GM12878 (cell line): ENCODE measurements at regions not wholly inside any gene's neighbourhood (a gene's known extent, or its start where the extent isn't known, plus 50 kb on each side); places are given as distances from the start of the nearest gene placed in this dataset.
"Not testable (repeated sequence)": the region's sequence is repeated elsewhere in the genome, so short reads cannot be mapped to it uniquely, and the experiment has no call there.

ENCODE experiments used
- ATAC-seq: fragments of 200-7000 bp; cut with Tn5 transposase; 3 replicates; pipeline ENCODE4 v1.9.1; 2020; ENCODE audit warnings: mild to moderate bottlenecking, moderate library complexity
- BruUV-seq: library from RNA; stranded (reverse); fragments of 400-500 nt; replicated peaks from 2 replicates; lab custom pipeline; 2021; lab: Mats Ljungman, UMichigan
- CTCF ChIA-PET: fragments of 300-600 bp; sonication (Branson Sonifier 250); formaldehyde crosslinking; extraction: SDS; loops from one replicate; lab custom pipeline; 2021; ENCODE audit warnings: inconsistent platforms; lab: Yijun Ruan, JAX
- POLR2A ChIA-PET: fragments of 350-600 bp; formaldehyde crosslinking; extraction: SDS; loops from one replicate; lab custom pipeline; 2021; ENCODE audit warnings: inconsistent platforms; lab: Charles Lee
- RAD21 ChIA-PET: fragments of 300-600 bp; sonication (Branson Sonifier 250); formaldehyde crosslinking; loops from one replicate; lab custom pipeline; 2023; ENCODE audit warnings: antibody characterized with exemption; ENCODE audit not compliant: unreplicated experiment; lab: Charles Lee
- SMC1A ChIA-PET: fragments of 300-600 bp; sonication (Branson Sonifier 250); formaldehyde crosslinking; loops from one replicate; lab custom pipeline; 2023; ENCODE audit not compliant: unreplicated experiment, uncharacterized antibody; lab: Charles Lee
- DNase-seq: peaks from one replicate; pipeline ENCODE4 v3.0.0-alpha.2; 2011; ENCODE audit warnings: low read depth, low spot score
- FAIRE-seq: peaks from 3 replicates; lab custom pipeline; 2011; peaks lifted over from hg19 to GRCh38; lab: Jason Lieb, UNC
- H2AFZ ChIP-seq: 2 replicates; pipeline ENCODE4 v1.6.0; 2011; ENCODE audit warnings: low read depth, low read length, control low read depth; ENCODE audit not compliant: control insufficient read depth
- H3K27ac ChIP-seq: 2 replicates; pipeline ENCODE4 v1.5.1; 2011; ENCODE audit warnings: control low read depth; ENCODE audit not compliant: control insufficient read depth, insufficient read depth
- H3K27me3 ChIP-seq, 2 experiments: replicated peaks in 1 of 2; 2 replicates each; pipeline versions ENCODE4 v1.6.0 to v1.6.1; 2011; ENCODE audit warnings: low read length in 1 of 2; ENCODE audit not compliant: control insufficient read depth in 2 of 2, insufficient read depth in 2 of 2
- H3K36me3 ChIP-seq, 2 experiments: 2 replicates each; pipeline ENCODE4 v1.5.1; 2011; ENCODE audit warnings: low read length in 1 of 2; ENCODE audit not compliant: control insufficient read depth in 2 of 2, insufficient read depth in 2 of 2
- H3K4me1 ChIP-seq: 2 replicates; pipeline ENCODE4 v1.6.1; 2011; ENCODE audit warnings: mild to moderate bottlenecking, low read length, moderate library complexity, mixed read lengths; ENCODE audit not compliant: control insufficient read depth, insufficient read depth
- H3K4me2 ChIP-seq: 2 replicates; pipeline ENCODE4 v1.6.0; 2011; ENCODE audit warnings: control low read depth; ENCODE audit not compliant: control insufficient read depth, insufficient read depth
- H3K4me3 ChIP-seq: fragments of 200-600 bp; sonication (generic); 2 replicates; pipeline ENCODE4 v1.5.1; 2016
- H3K79me2 ChIP-seq: 2 replicates; pipeline ENCODE4 v1.6.0; 2011; ENCODE audit warnings: low read length; ENCODE audit not compliant: control insufficient read depth, insufficient read depth
- H3K9ac ChIP-seq: 2 replicates; pipeline ENCODE4 v1.8.0; 2011; ENCODE audit warnings: low read length, control low read depth, mixed read lengths; ENCODE audit not compliant: control insufficient read depth, insufficient read depth
- H3K9me3 ChIP-seq: replicated peaks from 3 replicates; pipeline ENCODE4 v1.5.1; 2011; ENCODE audit warnings: mild to moderate bottlenecking, low read length; ENCODE audit not compliant: control insufficient read depth, insufficient read depth
- H4K20me1 ChIP-seq: 2 replicates; pipeline ENCODE4 v1.6.0; 2011; ENCODE audit not compliant: control insufficient read depth, insufficient read depth
- HDAC6 ChIP-seq: fragments of 200-600 bp; sonication (generic); IDR thresholded peaks from one replicate; pipeline ENCODE4 v1.8.0; 2017; ENCODE audit warnings: antibody characterized with exemption; ENCODE audit not compliant: unreplicated experiment
- JUND ChIP-seq: IDR thresholded peaks from 2 replicates; pipeline ENCODE4 v1.6.1; 2012; ENCODE audit warnings: low read depth, mild to moderate bottlenecking, low read length, improper control_type of control experiment, moderate library complexity
- MXI1 ChIP-seq: fragments of 150-350 bp; IDR thresholded peaks from 2 replicates; pipeline ENCODE4 v1.6.1; 2011; ENCODE audit warnings: low read depth, mild to moderate bottlenecking, inconsistent platforms, low read length, improper control_type of control experiment
- PML ChIP-seq: IDR thresholded peaks from 2 replicates; pipeline ENCODE4 v1.6.1; 2012; ENCODE audit warnings: low read length, inconsistent platforms
- SMC3 ChIP-seq: IDR thresholded peaks from 2 replicates; pipeline ENCODE4 v1.6.1; 2011; ENCODE audit warnings: low read length, improper control_type of control experiment, borderline replicate concordance
- WGBS: methylation state at CpG from one replicate; pipeline ENCODE4 v1.1.6; 2016; ENCODE audit warnings: low lambda C conversion rate; ENCODE audit not compliant: insufficient replicate concordance, insufficient coverage; ENCODE audit errors: missing lambda C conversion rate; 5-methylcytosine and 5-hydroxymethylcytosine counted together
- in situ Hi-C: fragments of 300-500 bp; cut with MboI; formaldehyde crosslinking; loops from 9 replicates; pipeline ENCODE4 v1.14.3; 2018; ENCODE audit warnings: mixed read lengths
- intact Hi-C: fragments of 100-400 bp; cut with micrococcal nuclease; formaldehyde crosslinking; loops from one replicate; pipeline ENCODE4 v1.14.2; 2022; ENCODE audit not compliant: unreplicated experiment
- TF ChIP-seq, protein P1 (sequence below): fragments of 450-650 bp; IDR thresholded peaks from 2 replicates; pipeline ENCODE4 v1.6.1; 2017; ENCODE audit warnings: mild to moderate bottlenecking, moderate library complexity

DNA sequence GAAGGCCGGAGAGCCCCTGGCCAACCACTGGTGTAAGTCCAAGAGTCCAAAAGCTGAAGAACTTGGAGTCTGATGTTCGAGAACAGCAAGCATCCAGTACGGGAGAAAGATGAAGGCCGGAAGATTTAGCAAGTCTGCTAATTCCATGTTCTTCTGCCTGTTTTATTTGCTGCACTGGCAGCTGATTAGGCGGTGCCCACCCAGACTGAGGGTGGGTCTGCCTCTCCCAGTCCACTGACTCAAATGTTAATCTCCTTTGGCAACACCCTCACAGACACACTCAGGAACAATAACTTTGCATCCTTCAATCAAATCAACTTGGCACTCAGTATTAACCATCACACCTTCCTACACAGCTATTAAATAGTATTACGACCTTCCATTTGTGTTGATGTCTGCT lies 168.6 kb downstream of the ALDH1A2 start:
- H3K79me2 ChIP-seq, BruUV-seq, H3K9ac ChIP-seq, in situ Hi-C loops, H2AFZ ChIP-seq, ATAC-seq, H3K4me2 ChIP-seq, RAD21 ChIA-PET, H3K27ac ChIP-seq, H3K27me3 ChIP-seq, FAIRE-seq, H3K4me1 ChIP-seq, CTCF ChIA-PET, H3K9me3 ChIP-seq, DNase-seq, H3K36me3 ChIP-seq, H4K20me1 ChIP-seq, POLR2A ChIA-PET, intact Hi-C loops, SMC1A ChIA-PET, H3K4me3 ChIP-seq: not testable (repeated sequence)
- WGBS, result 36% methylated on average over 6 of the region's 6 CpGs

DNA sequence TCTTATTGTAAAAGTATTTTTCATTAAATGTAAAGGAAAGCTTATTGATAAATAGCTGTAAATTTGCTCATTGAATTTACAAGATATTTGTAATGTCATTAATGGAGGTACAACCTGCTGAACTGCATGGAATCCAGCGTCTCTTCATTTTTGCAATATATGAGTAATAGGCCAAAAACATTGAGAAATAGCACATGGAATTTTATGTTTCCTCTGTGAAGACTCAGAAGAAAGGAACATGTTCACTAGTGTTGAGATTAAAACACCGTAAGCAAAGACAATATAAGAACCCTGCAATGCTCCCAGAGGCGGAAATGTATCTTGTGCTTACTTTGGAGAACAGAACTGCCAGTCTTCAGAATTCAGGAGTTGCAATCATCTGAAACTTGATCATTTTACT lies 167.6 kb downstream of the ALDH1A2 start:
- H3K36me3 ChIP-seq, result no peaks in the 10 kb centered on the region
- TF ChIP-seq PML, result no peak
- no peak for TF ChIP-seq SMC3
- no peak for TF ChIP-seq HDAC6
- no peak for TF ChIP-seq MXI1
- TF ChIP-seq, protein P1, sequence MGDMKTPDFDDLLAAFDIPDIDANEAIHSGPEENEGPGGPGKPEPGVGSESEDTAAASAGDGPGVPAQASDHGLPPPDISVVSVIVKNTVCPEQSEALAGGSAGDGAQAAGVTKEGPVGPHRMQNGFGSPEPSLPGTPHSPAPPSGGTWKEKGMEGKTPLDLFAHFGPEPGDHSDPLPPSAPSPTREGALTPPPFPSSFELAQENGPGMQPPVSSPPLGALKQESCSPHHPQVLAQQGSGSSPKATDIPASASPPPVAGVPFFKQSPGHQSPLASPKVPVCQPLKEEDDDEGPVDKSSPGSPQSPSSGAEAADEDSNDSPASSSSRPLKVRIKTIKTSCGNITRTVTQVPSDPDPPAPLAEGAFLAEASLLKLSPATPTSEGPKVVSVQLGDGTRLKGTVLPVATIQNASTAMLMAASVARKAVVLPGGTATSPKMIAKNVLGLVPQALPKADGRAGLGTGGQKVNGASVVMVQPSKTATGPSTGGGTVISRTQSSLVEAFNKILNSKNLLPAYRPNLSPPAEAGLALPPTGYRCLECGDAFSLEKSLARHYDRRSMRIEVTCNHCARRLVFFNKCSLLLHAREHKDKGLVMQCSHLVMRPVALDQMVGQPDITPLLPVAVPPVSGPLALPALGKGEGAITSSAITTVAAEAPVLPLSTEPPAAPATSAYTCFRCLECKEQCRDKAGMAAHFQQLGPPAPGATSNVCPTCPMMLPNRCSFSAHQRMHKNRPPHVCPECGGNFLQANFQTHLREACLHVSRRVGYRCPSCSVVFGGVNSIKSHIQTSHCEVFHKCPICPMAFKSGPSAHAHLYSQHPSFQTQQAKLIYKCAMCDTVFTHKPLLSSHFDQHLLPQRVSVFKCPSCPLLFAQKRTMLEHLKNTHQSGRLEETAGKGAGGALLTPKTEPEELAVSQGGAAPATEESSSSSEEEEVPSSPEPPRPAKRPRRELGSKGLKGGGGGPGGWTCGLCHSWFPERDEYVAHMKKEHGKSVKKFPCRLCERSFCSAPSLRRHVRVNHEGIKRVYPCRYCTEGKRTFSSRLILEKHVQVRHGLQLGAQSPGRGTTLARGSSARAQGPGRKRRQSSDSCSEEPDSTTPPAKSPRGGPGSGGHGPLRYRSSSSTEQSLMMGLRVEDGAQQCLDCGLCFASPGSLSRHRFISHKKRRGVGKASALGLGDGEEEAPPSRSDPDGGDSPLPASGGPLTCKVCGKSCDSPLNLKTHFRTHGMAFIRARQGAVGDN, result no peak
- TF ChIP-seq JUND, result no peak
- TF ChIP-seq, all 136 proteins: peak for 0
- Histone ChIP-seq H3K79me2 (no peaks in the 10 kb centered on the region), H3K9ac (no peak overlapping the region), H3K27ac (no peak overlapping the region), H3K4me1 (no peaks in the 10 kb centered on the region), H3K27me3 (no peaks in the 10 kb centered on the region; a peak in 1 of 4 replicates), H2AFZ (no peak overlapping the region), H4K20me1 (no peaks in the 10 kb centered on the region), H3K4me2 (no peak overlapping the region), H3K9me3 (no peaks in the 10 kb centered on the region), H3K4me3 (no peak overlapping the region)
- intact Hi-C loops, result no loop called here
- BruUV-seq, result no TSS peak
- DNase-seq (no peak), FAIRE-seq (no peak), ATAC-seq (no peak)
- WGBS, result 69% methylated on average over 3 of the region's 3 CpGs
- RAD21 ChIA-PET, result no interaction called here
- SMC1A ChIA-PET, result no interaction called here
- in situ Hi-C loops, result no loop called here
- POLR2A ChIA-PET, result no interaction called here
- CTCF ChIA-PET, result no interaction called here
